PC-9 (cell line): ENCODE measurements at regions not wholly inside any gene's neighbourhood (a gene's known extent, or its start where the extent isn't known, plus 50 kb on each side); places are given as distances from the start of the nearest gene placed in this dataset.
"Not testable (repeated sequence)": the region's sequence is repeated elsewhere in the genome, so short reads cannot be mapped to it uniquely, and the experiment has no call there.

ENCODE experiments used
- BruUV-seq: library from RNA; stranded (reverse); fragments of 400-500 nt; replicated peaks from 2 replicates; lab custom pipeline; 2021; lab: Mats Ljungman, UMichigan
- CTCF ChIA-PET: fragments of 300-600 bp; sonication (Branson Sonifier 250); formaldehyde crosslinking; loops from one replicate; lab custom pipeline; 2022; ENCODE audit warnings: antibody characterized with exemption; lab: Charles Lee
- POLR2A ChIA-PET: fragments of 300-600 bp; sonication (Branson Sonifier 250); formaldehyde crosslinking; loops from one replicate; lab custom pipeline; 2022; ENCODE audit warnings: antibody characterized with exemption; ENCODE audit not compliant: unreplicated experiment; lab: Charles Lee
- DNase-seq, 2 experiments: peaks; one replicate each; pipeline versions ENCODE4 v3.0.0 to v3.0.0-alpha.2; 2015 to 2022; ENCODE audit warnings: mixed read lengths in 1 of 2
- H2AFZ ChIP-seq: fragments of 200-600 bp; sonication (generic); 2 replicates; pipeline ENCODE4 v1.8.1; 2017; ENCODE audit warnings: antibody characterized with exemption
- H3F3A ChIP-seq: fragments of 200-600 bp; sonication (generic); 2 replicates; pipeline ENCODE4 v1.8.1; 2017; ENCODE audit warnings: antibody characterized with exemption, mild to moderate bottlenecking, low read depth; ENCODE audit not compliant: insufficient read depth
- H3K27ac ChIP-seq: fragments of 200-600 bp; sonication (generic); 2 replicates; pipeline ENCODE4 v1.6.1; 2016; ENCODE audit warnings: mixed run types
- H3K27me3 ChIP-seq: fragments of 200-600 bp; sonication (generic); 2 replicates; pipeline ENCODE4 v1.6.1; 2016; ENCODE audit warnings: low read depth, mixed run types; ENCODE audit not compliant: insufficient read depth
- H3K36me3 ChIP-seq: fragments of 200-600 bp; sonication (generic); 2 replicates; pipeline ENCODE4 v1.6.1; 2016; ENCODE audit warnings: low read depth, mixed run types
- H3K4me1 ChIP-seq: fragments of 200-600 bp; sonication (generic); replicated peaks from 2 replicates; pipeline ENCODE4 v1.6.1; 2016; ENCODE audit warnings: mixed run types; ENCODE audit not compliant: insufficient read depth
- H3K4me2 ChIP-seq: fragments of 200-600 bp; sonication (generic); 2 replicates; pipeline ENCODE4 v1.6.1; 2017; ENCODE audit warnings: mixed run types
- H3K4me3 ChIP-seq: fragments of 200-600 bp; sonication (generic); 2 replicates; pipeline ENCODE4 v1.6.1; 2016; ENCODE audit warnings: mixed run types
- H3K79me2 ChIP-seq: fragments of 200-600 bp; sonication (generic); 2 replicates; pipeline ENCODE4 v1.6.1; 2017; ENCODE audit warnings: low read depth, mixed run types
- H3K9me2 ChIP-seq: fragments of 200-600 bp; sonication (generic); 2 replicates; pipeline ENCODE4 v1.8.1; 2017; ENCODE audit warnings: mild to moderate bottlenecking; ENCODE audit not compliant: insufficient read depth
- H3K9me3 ChIP-seq: fragments of 200-600 bp; sonication (generic); 2 replicates; pipeline ENCODE4 v1.8.1; 2016; ENCODE audit warnings: low read depth; ENCODE audit not compliant: insufficient read depth
- H4K20me1 ChIP-seq: fragments of 200-600 bp; sonication (generic); 2 replicates; pipeline ENCODE4 v1.8.1; 2017; ENCODE audit not compliant: insufficient read depth
- CTCF ChIP-seq: fragments of 200-600 bp; sonication (generic); conservative IDR thresholded peaks from 2 replicates; pipeline ENCODE4 v1.6.1; 2017; ENCODE audit warnings: mixed run types, antibody characterized with exemption, mild to moderate bottlenecking, moderate library complexity
- EZH2 ChIP-seq: fragments of 200-600 bp; sonication (generic); IDR thresholded peaks from 2 replicates; pipeline ENCODE4 v1.8.0; 2017; ENCODE audit warnings: antibody characterized with exemption, low read depth
- intact Hi-C: fragments of 100-400 bp; cut with micrococcal nuclease; formaldehyde crosslinking; loops from one replicate; pipeline ENCODE4 v1.10.0; 2022; ENCODE audit not compliant: unreplicated experiment

- H3K27ac ChIP-seq, H4K20me1 ChIP-seq, DNase-seq, CTCF ChIA-PET, H3F3A ChIP-seq, H3K9me2 ChIP-seq, H3K36me3 ChIP-seq, H3K4me3 ChIP-seq, intact Hi-C loops, H3K79me2 ChIP-seq, BruUV-seq, H3K4me1 ChIP-seq, H3K4me2 ChIP-seq, H2AFZ ChIP-seq, POLR2A ChIA-PET, H3K9me3 ChIP-seq: not testable (repeated sequence)
- peaks cover 32% of the 10 kb centered on the region for H3K27me3 ChIP-seq
These were observed 215.5 kb downstream of the TMEM121 start for GRCh38 chr14:105741707-105742530.

DNA sequence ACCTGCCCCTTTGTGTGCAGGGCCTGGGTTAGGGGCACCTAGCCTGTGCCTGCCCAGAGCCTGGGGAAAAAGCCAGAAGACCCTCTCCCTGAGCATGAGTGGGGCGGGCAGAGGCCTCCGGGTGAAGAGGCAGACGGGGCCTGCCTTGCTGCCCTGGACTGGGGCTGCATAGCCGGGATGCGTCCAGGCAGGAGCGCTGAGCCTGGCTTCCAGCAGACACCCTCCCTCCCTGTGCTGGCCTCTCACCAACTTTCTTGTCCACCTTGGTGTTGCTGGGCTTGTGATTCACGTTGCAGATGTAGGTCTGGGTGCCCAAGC lies 216.1 kb downstream of the TMEM121 start:
- no peak for DNase-seq
- Histone ChIP-seq H3K9me2 (no peaks in the 10 kb centered on the region), H3K4me1 (no peaks in the 10 kb centered on the region), H3K27me3 (peaks cover 37% of the 10 kb centered on the region), H3K4me2 (no peak overlapping the region), H2AFZ (no peak overlapping the region), H3K9me3 (no peaks in the 10 kb centered on the region), H3K79me2 (no peaks in the 10 kb centered on the region), H3K27ac (no peak overlapping the region), H3F3A (no peaks in the 10 kb centered on the region), H3K4me3 (no peak overlapping the region), H4K20me1 (no peaks in the 10 kb centered on the region), H3K36me3 (no peaks in the 10 kb centered on the region)
- ChIA-PET POLR2A (no interaction called here), CTCF (no interaction called here)
- TF ChIP-seq CTCF (no peak), EZH2 (no peak)
- intact Hi-C loops, result no loop called here
- BruUV-seq, result no TSS peak

- H3K9me3 ChIP-seq, BruUV-seq, POLR2A ChIA-PET: not testable (repeated sequence)
These were observed 216.7 kb downstream of the TMEM121 start for GRCh38 chr14:105742904-105743701.

DNA sequence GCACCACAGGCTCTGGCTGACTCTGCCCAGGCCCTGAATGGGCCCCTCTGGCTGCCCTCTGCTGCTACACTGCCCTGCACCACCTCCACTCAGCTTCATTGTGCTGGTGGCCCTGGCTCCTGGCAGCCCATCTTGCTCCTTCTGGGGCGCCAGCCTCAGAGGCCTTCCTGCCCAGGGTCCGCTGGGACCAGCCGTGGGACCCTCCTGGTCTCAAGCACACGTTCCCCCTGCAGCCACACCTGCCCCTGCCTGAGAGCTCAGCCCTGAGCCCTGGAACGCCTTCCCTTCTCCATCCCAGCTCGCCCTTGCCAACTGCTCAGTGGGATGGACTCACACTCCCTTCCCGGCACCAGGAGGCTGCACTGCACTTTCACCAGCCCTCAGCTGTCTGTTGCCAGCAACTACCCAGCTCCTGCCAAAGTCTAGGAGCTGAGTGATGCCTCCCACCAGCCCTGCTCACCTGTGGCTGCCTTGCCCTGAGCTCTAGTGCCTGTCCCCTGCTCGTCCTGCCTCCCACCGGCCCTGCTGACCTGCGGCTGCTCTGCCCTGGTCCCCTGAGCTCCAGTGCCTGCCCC lies 217.9 kb downstream of the TMEM121 start:
- peaks cover 42% of the 10 kb centered on the region for H3K27me3 ChIP-seq
- H3K4me1 ChIP-seq, H4K20me1 ChIP-seq, CTCF ChIA-PET, intact Hi-C loops, H3K9me2 ChIP-seq, DNase-seq, H3K4me2 ChIP-seq, BruUV-seq, H3K79me2 ChIP-seq, H3K4me3 ChIP-seq, POLR2A ChIA-PET, H3K9me3 ChIP-seq, H3K36me3 ChIP-seq, H3K27ac ChIP-seq, H3F3A ChIP-seq, H2AFZ ChIP-seq: not testable (repeated sequence)

More at GRCh38 chr14:105742904-105743701, 216.7 kb downstream of the TMEM121 start:
- H3F3A ChIP-seq, H3K79me2 ChIP-seq, CTCF ChIA-PET, DNase-seq, H3K36me3 ChIP-seq, H2AFZ ChIP-seq, intact Hi-C loops, H3K4me1 ChIP-seq, H3K4me2 ChIP-seq, H3K27ac ChIP-seq, H3K9me2 ChIP-seq, H4K20me1 ChIP-seq, H3K4me3 ChIP-seq: not testable (repeated sequence)
- H3K27me3 ChIP-seq, result peaks cover 40% of the 10 kb centered on the region
